Liver (tissue), 3 donors: ENCODE measurements at regions not wholly inside any gene's neighbourhood (a gene's known extent, or its start where the extent isn't known, plus 50 kb on each side); places are given as distances from the start of the nearest gene placed in this dataset.

Source experiments
- HNF4A ChIP-seq, 2 donors: conservative IDR thresholded peaks; 2 replicates each; pipeline ENCODE4 v1.6.1; 2016; ENCODE audit warnings: antibody characterized with exemption in 2 of 2, mild to moderate bottlenecking in 2 of 2
- TF ChIP-seq, protein P1 (sequence below): fragments of 150-350 bp; IDR thresholded peaks from 2 replicates; pipeline ENCODE4 v1.5.1; 2017; ENCODE audit warnings: improper control_type of control experiment, low read depth, low read length; ENCODE audit not compliant: missing input control
- TF ChIP-seq, protein P2 (sequence below): IDR thresholded peaks from 2 replicates; pipeline ENCODE4 v1.6.1; 2016; ENCODE audit warnings: antibody characterized with exemption
- donor health status: healthy.
- donor health status: healthy.

DNA sequence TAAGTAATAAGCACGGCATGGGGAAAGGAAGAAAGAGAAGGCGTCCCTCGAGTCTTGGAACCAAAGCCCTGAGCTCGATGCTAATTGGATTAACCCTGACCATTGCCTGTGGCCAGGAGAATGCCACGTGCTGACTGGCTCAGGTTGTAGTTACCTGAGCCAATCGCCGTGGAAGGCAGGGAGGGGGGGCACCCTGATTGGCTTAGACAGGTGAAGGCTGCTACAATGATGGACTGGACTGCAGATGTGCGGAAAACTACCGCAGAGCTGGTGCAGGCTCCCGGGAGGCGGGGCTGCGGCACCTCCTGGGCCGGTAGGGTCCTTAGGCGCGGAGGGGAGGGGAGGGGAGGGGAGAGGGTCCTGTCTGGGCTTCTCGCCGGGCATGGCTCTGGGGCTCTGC is 121.3 kb downstream of the TFAP2C start:
- TF ChIP-seq, protein P1, sequence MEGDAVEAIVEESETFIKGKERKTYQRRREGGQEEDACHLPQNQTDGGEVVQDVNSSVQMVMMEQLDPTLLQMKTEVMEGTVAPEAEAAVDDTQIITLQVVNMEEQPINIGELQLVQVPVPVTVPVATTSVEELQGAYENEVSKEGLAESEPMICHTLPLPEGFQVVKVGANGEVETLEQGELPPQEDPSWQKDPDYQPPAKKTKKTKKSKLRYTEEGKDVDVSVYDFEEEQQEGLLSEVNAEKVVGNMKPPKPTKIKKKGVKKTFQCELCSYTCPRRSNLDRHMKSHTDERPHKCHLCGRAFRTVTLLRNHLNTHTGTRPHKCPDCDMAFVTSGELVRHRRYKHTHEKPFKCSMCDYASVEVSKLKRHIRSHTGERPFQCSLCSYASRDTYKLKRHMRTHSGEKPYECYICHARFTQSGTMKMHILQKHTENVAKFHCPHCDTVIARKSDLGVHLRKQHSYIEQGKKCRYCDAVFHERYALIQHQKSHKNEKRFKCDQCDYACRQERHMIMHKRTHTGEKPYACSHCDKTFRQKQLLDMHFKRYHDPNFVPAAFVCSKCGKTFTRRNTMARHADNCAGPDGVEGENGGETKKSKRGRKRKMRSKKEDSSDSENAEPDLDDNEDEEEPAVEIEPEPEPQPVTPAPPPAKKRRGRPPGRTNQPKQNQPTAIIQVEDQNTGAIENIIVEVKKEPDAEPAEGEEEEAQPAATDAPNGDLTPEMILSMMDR = no peak
- TF ChIP-seq HNF4A (conservative IDR thresholded peaks at IDR 0.05) = no peak
- TF ChIP-seq, protein P2, sequence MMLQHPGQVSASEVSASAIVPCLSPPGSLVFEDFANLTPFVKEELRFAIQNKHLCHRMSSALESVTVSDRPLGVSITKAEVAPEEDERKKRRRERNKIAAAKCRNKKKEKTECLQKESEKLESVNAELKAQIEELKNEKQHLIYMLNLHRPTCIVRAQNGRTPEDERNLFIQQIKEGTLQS = no peak
